Testis (tissue), 2 donors: ENCODE measurements at regions not wholly inside any gene's neighbourhood (a gene's known extent, or its start where the extent isn't known, plus 50 kb on each side); places are given as distances from the start of the nearest gene placed in this dataset.

Experiments used
- CTCF ChIP-seq, 3 experiments: fragments of 450-650 bp in 2 of 3; fragments of 200-600 bp in 1 of 3; sonication (generic) in 1 of 3; IDR thresholded peaks; one replicate each; pipeline ENCODE4 v1.5.1; 2016 to 2019; ENCODE audit warnings: antibody characterized with exemption in 3 of 3, mild to moderate bottlenecking in 2 of 3, moderate library complexity in 1 of 3
- POLR2A ChIP-seq: fragments of 450-650 bp; IDR thresholded peaks from one replicate; pipeline ENCODE4 v1.6.1; 2017; ENCODE audit warnings: antibody characterized with exemption, mild to moderate bottlenecking, moderate library complexity

- TF ChIP-seq POLR2A (no peak), CTCF (IDR thresholded peaks at IDR 0.05) (no peak)
Observed at GRCh38 chr1:244305776-244306341, 145.8 kb downstream of the ADSS2 start.
